GM12878 (cell line): ENCODE measurements at regions not wholly inside any gene's neighbourhood (a gene's known extent, or its start where the extent isn't known, plus 50 kb on each side); places are given as distances from the start of the nearest gene placed in this dataset.

Source experiments
- ATAC-seq: fragments of 200-7000 bp; cut with Tn5 transposase; 3 replicates; pipeline ENCODE4 v1.9.1; 2020; ENCODE audit warnings: mild to moderate bottlenecking, moderate library complexity
- BruUV-seq: library from RNA; stranded (reverse); fragments of 400-500 nt; replicated peaks from 2 replicates; lab custom pipeline; 2021; lab: Mats Ljungman, UMichigan
- CTCF ChIA-PET: fragments of 300-600 bp; sonication (Branson Sonifier 250); formaldehyde crosslinking; extraction: SDS; loops from one replicate; lab custom pipeline; 2021; ENCODE audit warnings: inconsistent platforms; lab: Yijun Ruan, JAX
- POLR2A ChIA-PET: fragments of 350-600 bp; formaldehyde crosslinking; extraction: SDS; loops from one replicate; lab custom pipeline; 2021; ENCODE audit warnings: inconsistent platforms; lab: Charles Lee
- RAD21 ChIA-PET: fragments of 300-600 bp; sonication (Branson Sonifier 250); formaldehyde crosslinking; loops from one replicate; lab custom pipeline; 2023; ENCODE audit warnings: antibody characterized with exemption; ENCODE audit not compliant: unreplicated experiment; lab: Charles Lee
- SMC1A ChIA-PET: fragments of 300-600 bp; sonication (Branson Sonifier 250); formaldehyde crosslinking; loops from one replicate; lab custom pipeline; 2023; ENCODE audit not compliant: unreplicated experiment, uncharacterized antibody; lab: Charles Lee
- DNase-seq: peaks from one replicate; pipeline ENCODE4 v3.0.0-alpha.2; 2011; ENCODE audit warnings: low read depth, low spot score
- FAIRE-seq: peaks from 3 replicates; lab custom pipeline; 2011; peaks lifted over from hg19 to GRCh38; lab: Jason Lieb, UNC
- H2AFZ ChIP-seq: 2 replicates; pipeline ENCODE4 v1.6.0; 2011; ENCODE audit warnings: low read depth, low read length, control low read depth; ENCODE audit not compliant: control insufficient read depth
- H3K27ac ChIP-seq: 2 replicates; pipeline ENCODE4 v1.5.1; 2011; ENCODE audit warnings: control low read depth; ENCODE audit not compliant: control insufficient read depth, insufficient read depth
- H3K27me3 ChIP-seq, 2 experiments: replicated peaks in 1 of 2; 2 replicates each; pipeline versions ENCODE4 v1.6.0 to v1.6.1; 2011; ENCODE audit warnings: low read length in 1 of 2; ENCODE audit not compliant: control insufficient read depth in 2 of 2, insufficient read depth in 2 of 2
- H3K36me3 ChIP-seq, 2 experiments: 2 replicates each; pipeline ENCODE4 v1.5.1; 2011; ENCODE audit warnings: low read length in 1 of 2; ENCODE audit not compliant: control insufficient read depth in 2 of 2, insufficient read depth in 2 of 2
- H3K4me1 ChIP-seq: 2 replicates; pipeline ENCODE4 v1.6.1; 2011; ENCODE audit warnings: mild to moderate bottlenecking, low read length, moderate library complexity, mixed read lengths; ENCODE audit not compliant: control insufficient read depth, insufficient read depth
- H3K4me2 ChIP-seq: 2 replicates; pipeline ENCODE4 v1.6.0; 2011; ENCODE audit warnings: control low read depth; ENCODE audit not compliant: control insufficient read depth, insufficient read depth
- H3K4me3 ChIP-seq: fragments of 200-600 bp; sonication (generic); 2 replicates; pipeline ENCODE4 v1.5.1; 2016
- H3K79me2 ChIP-seq: 2 replicates; pipeline ENCODE4 v1.6.0; 2011; ENCODE audit warnings: low read length; ENCODE audit not compliant: control insufficient read depth, insufficient read depth
- H3K9ac ChIP-seq: 2 replicates; pipeline ENCODE4 v1.8.0; 2011; ENCODE audit warnings: low read length, control low read depth, mixed read lengths; ENCODE audit not compliant: control insufficient read depth, insufficient read depth
- H3K9me3 ChIP-seq: replicated peaks from 3 replicates; pipeline ENCODE4 v1.5.1; 2011; ENCODE audit warnings: mild to moderate bottlenecking, low read length; ENCODE audit not compliant: control insufficient read depth, insufficient read depth
- H4K20me1 ChIP-seq: 2 replicates; pipeline ENCODE4 v1.6.0; 2011; ENCODE audit not compliant: control insufficient read depth, insufficient read depth
- ASH2L ChIP-seq: fragments of 300-600, 200-600 bp; sonication (generic); IDR thresholded peaks from 2 replicates; pipeline ENCODE4 v1.6.1; 2017; ENCODE audit warnings: low read depth, mild to moderate bottlenecking, borderline replicate concordance
- MYC ChIP-seq: IDR thresholded peaks from 2 replicates; pipeline ENCODE4 v1.6.1; 2011; ENCODE audit warnings: mild to moderate bottlenecking, low read length, moderate library complexity, inconsistent platforms; ENCODE audit not compliant: insufficient read depth, insufficient replicate concordance, insufficient read length, severe bottlenecking
- NBN ChIP-seq: fragments of 450-650 bp; IDR thresholded peaks from 2 replicates; pipeline ENCODE4 v1.6.1; 2016
- SIX5 ChIP-seq: IDR thresholded peaks from 2 replicates; pipeline ENCODE4 v1.6.1; 2011; ENCODE audit warnings: mild to moderate bottlenecking, low read depth, low read length, moderate library complexity; ENCODE audit not compliant: severe bottlenecking
- STAT3 ChIP-seq: IDR thresholded peaks from 2 replicates; pipeline ENCODE4 v1.6.1; 2011; ENCODE audit warnings: low read depth, low read length, improper control_type of control experiment
- WGBS: methylation state at CpG from one replicate; pipeline ENCODE4 v1.1.6; 2016; ENCODE audit warnings: low lambda C conversion rate; ENCODE audit not compliant: insufficient replicate concordance, insufficient coverage; ENCODE audit errors: missing lambda C conversion rate; 5-methylcytosine and 5-hydroxymethylcytosine counted together
- in situ Hi-C: fragments of 300-500 bp; cut with MboI; formaldehyde crosslinking; loops from 9 replicates; pipeline ENCODE4 v1.14.3; 2018; ENCODE audit warnings: mixed read lengths
- intact Hi-C: fragments of 100-400 bp; cut with micrococcal nuclease; formaldehyde crosslinking; loops from one replicate; pipeline ENCODE4 v1.14.2; 2022; ENCODE audit not compliant: unreplicated experiment
- TF ChIP-seq, protein P1 (sequence below): fragments of 450-650 bp; formaldehyde crosslinking; IDR thresholded peaks from 2 replicates; pipeline ENCODE4 v1.4.0; 2020; ENCODE audit warnings: mild to moderate bottlenecking, moderate library complexity
- TF ChIP-seq, protein P2 (sequence below): fragments of 450-650 bp; IDR thresholded peaks from 2 replicates; pipeline ENCODE4 v1.6.1; 2018; ENCODE audit warnings: borderline replicate concordance, mild to moderate bottlenecking; ENCODE audit not compliant: partially characterized antibody
- TF ChIP-seq, protein P3 (sequence below): IDR thresholded peaks from 2 replicates; pipeline ENCODE4 v1.6.1; 2011; ENCODE audit warnings: low read depth, mild to moderate bottlenecking, low read length, moderate library complexity, borderline replicate concordance; ENCODE audit errors: extremely low read depth

DNA sequence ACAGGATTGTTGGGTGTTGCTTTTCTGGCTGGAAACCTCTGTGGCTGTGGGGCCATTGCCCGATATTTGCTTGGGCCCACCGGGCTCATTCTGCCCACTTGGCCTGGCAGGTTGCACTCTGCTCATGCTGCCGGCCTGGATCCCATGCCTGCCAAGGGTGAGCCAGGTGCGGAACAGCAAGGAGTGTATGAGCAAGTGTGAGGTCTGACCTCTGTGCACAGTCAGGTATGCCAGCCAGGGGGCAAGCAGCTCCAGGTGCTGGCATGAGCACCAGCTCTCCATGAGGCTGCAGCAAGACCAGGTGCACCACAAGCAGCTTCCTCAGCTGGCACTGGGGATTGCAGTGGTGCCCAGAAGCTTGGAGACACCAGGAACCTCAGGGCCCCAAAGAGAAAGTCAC, 65.4 kb upstream of the KIF5B start (continued):
- TF ChIP-seq, protein P1, sequence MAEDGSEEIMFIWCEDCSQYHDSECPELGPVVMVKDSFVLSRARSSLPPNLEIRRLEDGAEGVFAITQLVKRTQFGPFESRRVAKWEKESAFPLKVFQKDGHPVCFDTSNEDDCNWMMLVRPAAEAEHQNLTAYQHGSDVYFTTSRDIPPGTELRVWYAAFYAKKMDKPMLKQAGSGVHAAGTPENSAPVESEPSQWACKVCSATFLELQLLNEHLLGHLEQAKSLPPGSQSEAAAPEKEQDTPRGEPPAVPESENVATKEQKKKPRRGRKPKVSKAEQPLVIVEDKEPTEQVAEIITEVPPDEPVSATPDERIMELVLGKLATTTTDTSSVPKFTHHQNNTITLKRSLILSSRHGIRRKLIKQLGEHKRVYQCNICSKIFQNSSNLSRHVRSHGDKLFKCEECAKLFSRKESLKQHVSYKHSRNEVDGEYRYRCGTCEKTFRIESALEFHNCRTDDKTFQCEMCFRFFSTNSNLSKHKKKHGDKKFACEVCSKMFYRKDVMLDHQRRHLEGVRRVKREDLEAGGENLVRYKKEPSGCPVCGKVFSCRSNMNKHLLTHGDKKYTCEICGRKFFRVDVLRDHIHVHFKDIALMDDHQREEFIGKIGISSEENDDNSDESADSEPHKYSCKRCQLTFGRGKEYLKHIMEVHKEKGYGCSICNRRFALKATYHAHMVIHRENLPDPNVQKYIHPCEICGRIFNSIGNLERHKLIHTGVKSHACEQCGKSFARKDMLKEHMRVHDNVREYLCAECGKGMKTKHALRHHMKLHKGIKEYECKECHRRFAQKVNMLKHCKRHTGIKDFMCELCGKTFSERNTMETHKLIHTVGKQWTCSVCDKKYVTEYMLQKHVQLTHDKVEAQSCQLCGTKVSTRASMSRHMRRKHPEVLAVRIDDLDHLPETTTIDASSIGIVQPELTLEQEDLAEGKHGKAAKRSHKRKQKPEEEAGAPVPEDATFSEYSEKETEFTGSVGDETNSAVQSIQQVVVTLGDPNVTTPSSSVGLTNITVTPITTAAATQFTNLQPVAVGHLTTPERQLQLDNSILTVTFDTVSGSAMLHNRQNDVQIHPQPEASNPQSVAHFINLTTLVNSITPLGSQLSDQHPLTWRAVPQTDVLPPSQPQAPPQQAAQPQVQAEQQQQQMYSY, result no peak

DNA sequence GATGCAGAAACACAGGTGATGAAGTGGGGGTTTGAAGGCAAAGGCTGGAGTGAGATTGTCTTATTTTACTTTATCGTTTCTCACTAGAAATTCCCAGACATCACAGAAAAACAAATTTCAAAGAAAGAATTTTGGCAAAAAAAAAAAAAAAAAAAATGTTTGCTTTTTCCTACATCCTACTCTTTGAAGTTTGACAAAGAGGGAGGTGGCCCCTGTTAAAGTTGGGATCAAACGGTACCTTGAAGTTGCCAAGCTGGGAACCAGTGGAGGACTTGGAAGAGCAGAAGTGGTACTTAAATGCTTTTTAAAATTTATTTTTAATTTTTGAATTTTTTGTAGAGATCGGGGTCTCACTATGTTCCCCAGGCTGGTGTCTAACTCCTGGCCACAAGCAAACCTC, 63.9 kb upstream of the KIF5B start:
- Histone ChIP-seq H3K27ac (no peak overlapping the region), H3K9me3 (no peaks in the 10 kb centered on the region; the same call in 2 of the 3 replicates), H3K4me2 (no peak overlapping the region), H3K9ac (no peak overlapping the region), H3K79me2 (no peaks in the 10 kb centered on the region), H3K36me3 (no peaks in the 10 kb centered on the region), H3K4me1 (no peaks in the 10 kb centered on the region), H3K27me3 (no peaks in the 10 kb centered on the region), H4K20me1 (no peaks in the 10 kb centered on the region), H2AFZ (no peak overlapping the region), H3K4me3 (no peak overlapping the region)
- ATAC-seq (no peak), DNase-seq (no peak), FAIRE-seq (no peak)
- 32% methylated on average over 3 of the region's 3 CpGs for WGBS
- intact Hi-C loops, result no loop called here
- BruUV-seq, result no TSS peak
- ChIA-PET RAD21 (no interaction called here), POLR2A (no interaction called here), SMC1A (interaction anchor here (0.7 kb wide), 1 partner anchor 151 kb away, joined by 3 read pairs; no protein-coding TSS in a partner anchor), CTCF (no interaction called here)
- no peak for TF ChIP-seq SIX5
- TF ChIP-seq MYC, result no peak
- TF ChIP-seq STAT3, result no peak
- TF ChIP-seq, protein P2, sequence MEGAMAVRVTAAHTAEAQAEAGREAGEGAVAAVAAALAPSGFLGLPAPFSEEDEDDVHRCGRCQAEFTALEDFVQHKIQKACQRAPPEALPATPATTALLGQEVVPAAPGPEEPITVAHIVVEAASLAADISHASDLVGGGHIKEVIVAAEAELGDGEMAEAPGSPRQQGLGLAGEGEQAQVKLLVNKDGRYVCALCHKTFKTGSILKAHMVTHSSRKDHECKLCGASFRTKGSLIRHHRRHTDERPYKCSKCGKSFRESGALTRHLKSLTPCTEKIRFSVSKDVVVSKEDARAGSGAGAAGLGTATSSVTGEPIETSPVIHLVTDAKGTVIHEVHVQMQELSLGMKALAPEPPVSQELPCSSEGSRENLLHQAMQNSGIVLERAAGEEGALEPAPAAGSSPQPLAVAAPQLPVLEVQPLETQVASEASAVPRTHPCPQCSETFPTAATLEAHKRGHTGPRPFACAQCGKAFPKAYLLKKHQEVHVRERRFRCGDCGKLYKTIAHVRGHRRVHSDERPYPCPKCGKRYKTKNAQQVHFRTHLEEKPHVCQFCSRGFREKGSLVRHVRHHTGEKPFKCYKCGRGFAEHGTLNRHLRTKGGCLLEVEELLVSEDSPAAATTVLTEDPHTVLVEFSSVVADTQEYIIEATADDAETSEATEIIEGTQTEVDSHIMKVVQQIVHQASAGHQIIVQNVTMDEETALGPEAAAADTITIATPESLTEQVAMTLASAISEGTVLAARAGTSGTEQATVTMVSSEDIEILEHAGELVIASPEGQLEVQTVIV, result no peak
- TF ChIP-seq, protein P3, sequence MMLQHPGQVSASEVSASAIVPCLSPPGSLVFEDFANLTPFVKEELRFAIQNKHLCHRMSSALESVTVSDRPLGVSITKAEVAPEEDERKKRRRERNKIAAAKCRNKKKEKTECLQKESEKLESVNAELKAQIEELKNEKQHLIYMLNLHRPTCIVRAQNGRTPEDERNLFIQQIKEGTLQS, result no peak
- TF ChIP-seq ASH2L, result no peak
- no peak for TF ChIP-seq NBN
- in situ Hi-C loops, result no loop called here
